Mucosa of descending colon (tissue), 3 donors: ENCODE measurements at regions not wholly inside any gene's neighbourhood (a gene's known extent, or its start where the extent isn't known, plus 50 kb on each side); places are given as distances from the start of the nearest gene placed in this dataset.

Experiments used
- ATAC-seq: fragments of 200-7000 bp; cut with Tn5 transposase; one replicate; pipeline ENCODE4 v1.9.1; 2020; ENCODE audit warnings: mild to moderate bottlenecking, moderate library complexity
- DNase-seq, 3 donors: peaks; one replicate each; pipeline ENCODE4 v3.0.0-alpha.2; 2020
- H3K36me3 ChIP-seq: fragments of 200-600 bp; one replicate; pipeline ENCODE4 v1.8.0; 2021; ENCODE audit warnings: low read depth, mild to moderate bottlenecking
- H3K4me1 ChIP-seq: fragments of 200-600 bp; one replicate; pipeline ENCODE4 v1.8.0; 2021; ENCODE audit warnings: low read depth, mild to moderate bottlenecking
- H3K4me3 ChIP-seq: fragments of 200-600 bp; one replicate; pipeline ENCODE4 v1.8.0; 2021; ENCODE audit warnings: mild to moderate bottlenecking
- H3K9me3 ChIP-seq: fragments of 200-600 bp; one replicate; pipeline ENCODE4 v1.8.0; 2021; ENCODE audit warnings: mild to moderate bottlenecking
- intact Hi-C, 2 donors: fragments of 100-400 bp; cut with DNase I in 1 of 2; cut with micrococcal nuclease in 1 of 2; formaldehyde crosslinking; loops; one replicate each; pipeline versions ENCODE4 v1.11.0 to v1.11.1; 2022; cut with DNase I, micrococcal nuclease
- TF ChIP-seq, protein P1 (sequence below): fragments of 200-600 bp; IDR thresholded peaks from one replicate; pipeline ENCODE4 v1.8.0; 2022; ENCODE audit warnings: antibody characterized with exemption, mild to moderate bottlenecking
- donor health status: DM: no; HTN: no; CAD: no; lungs with moderate emphysema.
- donor health status: DM: no; HTN: no; CAD: no.
- donor health status: DM: no; HTN: yes; CAD: no.

DNA sequence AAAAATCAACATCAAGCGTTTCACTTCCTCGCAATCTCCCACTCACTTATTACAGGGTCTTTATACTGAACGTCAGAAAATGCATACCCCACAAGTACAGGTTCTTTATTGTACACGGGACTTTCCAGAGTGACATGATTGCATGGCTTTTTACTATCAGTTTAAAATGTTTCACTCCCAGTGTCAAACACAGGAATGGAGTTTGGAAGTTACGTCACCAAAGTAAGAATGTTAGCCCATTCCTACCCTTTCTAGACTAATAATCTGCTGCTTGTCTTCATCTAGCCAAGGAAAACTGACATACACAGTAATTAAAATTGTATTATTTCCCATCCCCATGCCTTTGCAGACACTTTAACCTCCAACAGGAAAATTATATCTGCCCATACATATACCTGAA is 624.2 kb downstream of the BCL11B start:
- ATAC-seq: no peak
- intact Hi-C loops: no loop called here
- TF ChIP-seq, protein P1, sequence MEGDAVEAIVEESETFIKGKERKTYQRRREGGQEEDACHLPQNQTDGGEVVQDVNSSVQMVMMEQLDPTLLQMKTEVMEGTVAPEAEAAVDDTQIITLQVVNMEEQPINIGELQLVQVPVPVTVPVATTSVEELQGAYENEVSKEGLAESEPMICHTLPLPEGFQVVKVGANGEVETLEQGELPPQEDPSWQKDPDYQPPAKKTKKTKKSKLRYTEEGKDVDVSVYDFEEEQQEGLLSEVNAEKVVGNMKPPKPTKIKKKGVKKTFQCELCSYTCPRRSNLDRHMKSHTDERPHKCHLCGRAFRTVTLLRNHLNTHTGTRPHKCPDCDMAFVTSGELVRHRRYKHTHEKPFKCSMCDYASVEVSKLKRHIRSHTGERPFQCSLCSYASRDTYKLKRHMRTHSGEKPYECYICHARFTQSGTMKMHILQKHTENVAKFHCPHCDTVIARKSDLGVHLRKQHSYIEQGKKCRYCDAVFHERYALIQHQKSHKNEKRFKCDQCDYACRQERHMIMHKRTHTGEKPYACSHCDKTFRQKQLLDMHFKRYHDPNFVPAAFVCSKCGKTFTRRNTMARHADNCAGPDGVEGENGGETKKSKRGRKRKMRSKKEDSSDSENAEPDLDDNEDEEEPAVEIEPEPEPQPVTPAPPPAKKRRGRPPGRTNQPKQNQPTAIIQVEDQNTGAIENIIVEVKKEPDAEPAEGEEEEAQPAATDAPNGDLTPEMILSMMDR: no peak
- H3K4me3 ChIP-seq: no peak overlapping the region
- no peaks in the 10 kb centered on the region for H3K36me3 ChIP-seq
- H3K9me3 ChIP-seq: no peaks in the 10 kb centered on the region
- no peak for DNase-seq
- H3K4me1 ChIP-seq: no peaks in the 10 kb centered on the region

DNA sequence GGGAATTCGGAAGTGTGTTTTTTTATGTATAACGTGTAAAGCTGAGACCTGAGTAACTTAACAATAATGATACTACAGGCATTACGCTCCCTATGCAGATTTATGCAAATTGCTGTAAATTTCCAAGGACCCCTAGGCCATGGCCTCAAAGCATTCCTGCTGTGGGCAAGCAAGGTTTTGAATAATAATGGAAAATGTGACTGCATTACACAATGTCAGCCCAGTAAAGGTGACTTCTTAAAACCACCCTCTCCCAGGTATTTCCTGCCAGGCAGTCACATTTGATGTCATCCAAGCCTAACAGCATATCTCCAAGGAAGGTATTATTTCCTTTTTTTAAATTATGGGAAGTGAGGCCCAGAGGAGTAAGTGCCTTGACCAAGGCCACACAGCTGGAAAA is 621.0 kb downstream of the BCL11B start:
- ATAC-seq (no peak), DNase-seq (no peak)
- Histone ChIP-seq H3K4me3 (no peak overlapping the region), H3K4me1 (no peaks in the 10 kb centered on the region), H3K9me3 (peaks cover 4% of the 10 kb centered on the region), H3K36me3 (no peaks in the 10 kb centered on the region)
- intact Hi-C loops: no loop called here
- TF ChIP-seq, protein P1: no peak

DNA sequence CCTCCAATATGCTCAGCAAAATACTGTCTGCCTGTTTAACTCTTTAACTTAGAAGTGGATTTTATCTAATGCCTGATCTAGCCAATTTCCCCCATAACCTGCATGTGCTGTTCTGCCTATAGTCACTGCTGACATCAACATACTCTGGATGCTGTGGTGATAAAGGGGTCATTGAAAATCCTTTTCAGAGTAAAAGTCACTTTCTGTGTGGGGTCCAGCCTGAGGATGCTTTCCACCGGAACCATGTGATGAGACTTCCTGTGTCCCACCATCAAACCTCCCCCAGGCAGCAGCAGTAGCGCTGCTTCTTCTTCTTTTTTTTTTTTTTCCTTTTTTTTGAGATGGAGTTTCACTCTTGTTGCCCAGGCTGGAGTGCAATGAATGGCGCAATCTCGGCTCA is 607.0 kb downstream of the BCL11B start:
- no peaks in the 10 kb centered on the region for H3K36me3 ChIP-seq
- H3K4me1 ChIP-seq: no peaks in the 10 kb centered on the region
- H3K9me3 ChIP-seq: no peaks in the 10 kb centered on the region
- intact Hi-C loops: no loop called here
- TF ChIP-seq, protein P1: no peak
- no peak overlapping the region for H3K4me3 ChIP-seq
- no peak for ATAC-seq
- no peak for DNase-seq

DNA sequence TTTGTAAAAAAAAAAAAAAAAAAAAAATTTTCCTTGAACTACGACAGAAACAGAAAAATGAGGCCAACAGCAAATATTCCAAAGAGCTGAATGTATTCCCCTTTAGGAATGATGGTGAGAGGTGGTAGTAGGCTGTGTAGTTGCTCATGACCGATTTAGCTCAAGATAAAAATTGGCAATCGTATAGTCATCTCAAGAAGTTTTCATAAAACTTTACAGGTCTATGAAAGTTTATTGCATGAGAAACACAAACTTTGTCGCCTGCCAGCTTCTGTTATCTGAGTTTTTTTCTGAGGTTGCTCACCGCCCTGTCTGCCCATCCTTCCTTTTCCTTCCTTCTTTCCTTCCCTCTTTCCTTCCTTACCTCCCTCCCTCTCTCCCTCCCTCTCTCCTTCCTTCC is 605.5 kb downstream of the BCL11B start:
- no peaks in the 10 kb centered on the region for H3K36me3 ChIP-seq
- no peaks in the 10 kb centered on the region for H3K4me1 ChIP-seq
- ATAC-seq (no peak), DNase-seq (peak in 1 of 3 donors; percentile 7)
- intact Hi-C loops: no loop called here
- no peak overlapping the region for H3K4me3 ChIP-seq
- H3K9me3 ChIP-seq: no peaks in the 10 kb centered on the region
- TF ChIP-seq, protein P1: no peak

DNA sequence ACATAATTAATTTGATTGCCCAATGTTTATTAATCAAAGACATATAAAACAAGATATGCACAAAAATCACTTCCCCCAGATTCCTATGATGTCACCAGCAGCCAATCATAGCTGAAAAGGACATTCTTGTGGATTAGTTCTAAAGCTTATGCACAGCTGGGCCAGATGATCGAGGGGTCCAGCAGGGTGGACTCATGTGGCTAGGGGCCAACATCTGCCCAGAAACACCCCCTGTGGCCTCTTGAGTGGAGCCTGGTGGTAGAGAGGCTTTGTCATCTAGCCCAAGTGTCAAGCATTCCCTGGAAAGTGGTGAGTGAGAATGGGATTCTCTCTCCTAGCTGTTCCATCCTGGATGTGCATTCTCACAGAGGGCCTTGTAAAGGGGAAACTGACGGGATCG is 590.0 kb downstream of the BCL11B start:
- ATAC-seq: no peak
- H3K9me3 ChIP-seq: no peaks in the 10 kb centered on the region
- no peaks in the 10 kb centered on the region for H3K36me3 ChIP-seq
- TF ChIP-seq, protein P1: no peak
- intact Hi-C loops: no loop called here
- H3K4me3 ChIP-seq: no peak overlapping the region
- no peaks in the 10 kb centered on the region for H3K4me1 ChIP-seq
- no peak for DNase-seq

DNA sequence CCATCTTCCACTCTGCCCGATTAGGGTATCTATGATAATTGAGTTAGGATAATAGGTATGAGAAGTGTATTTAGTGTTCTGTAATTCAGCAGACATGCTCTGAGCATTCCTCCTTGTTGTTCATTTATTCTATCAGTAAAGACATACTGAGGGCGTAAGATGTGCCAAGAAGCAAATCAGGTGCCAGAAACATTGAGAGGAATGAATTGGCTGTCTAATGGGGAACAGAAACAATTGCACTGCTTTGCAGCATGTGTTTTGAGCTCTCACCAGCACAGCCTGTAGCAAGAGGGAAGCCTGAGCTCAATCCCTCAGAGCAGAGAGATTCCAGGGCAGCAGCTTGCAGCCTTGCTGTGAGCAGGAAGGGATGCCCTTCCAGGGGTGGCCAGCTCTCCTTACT is 589.3 kb downstream of the BCL11B start:
- no peak overlapping the region for H3K4me3 ChIP-seq
- intact Hi-C loops: no loop called here
- TF ChIP-seq, protein P1: no peak
- H3K9me3 ChIP-seq: no peaks in the 10 kb centered on the region
- no peak for ATAC-seq
- H3K4me1 ChIP-seq: no peaks in the 10 kb centered on the region
- no peaks in the 10 kb centered on the region for H3K36me3 ChIP-seq
- DNase-seq: no peak
